HG02642 (cell line): ENCODE measurements at regions not wholly inside any gene's neighbourhood (a gene's known extent, or its start where the extent isn't known, plus 50 kb on each side); places are given as distances from the start of the nearest gene placed in this dataset.

Source experiments
- ATAC-seq: cut with Tn5 transposase; IDR thresholded peaks from one replicate; pipeline ENCODE4 v1.9.1; 2021; ENCODE audit warnings: mild to moderate bottlenecking; ENCODE audit not compliant: unreplicated experiment, poor library complexity

- no peak for ATAC-seq
These were observed 121.7 kb downstream of the ZNF664 start for GRCh38 chr12:124094733-124095132.

DNA sequence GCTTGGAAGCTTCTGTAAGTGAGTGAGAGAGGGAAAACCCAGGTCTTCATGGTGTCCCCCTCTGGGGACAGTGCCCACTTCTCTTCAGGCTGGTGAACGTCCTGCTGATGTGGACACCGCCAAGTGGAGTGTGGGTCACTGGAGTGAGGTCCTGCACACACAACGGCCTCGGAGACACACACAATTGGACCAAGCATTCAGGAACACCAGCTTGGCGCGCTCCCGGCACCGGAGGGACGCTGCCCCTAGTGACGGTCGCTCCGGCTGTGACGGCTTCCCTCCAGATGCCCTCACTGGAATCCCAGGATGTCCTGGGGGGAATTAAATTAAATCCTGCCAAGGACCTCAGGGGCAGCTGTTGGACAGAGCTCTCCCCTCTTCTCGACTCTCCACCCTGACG, 123.1 kb downstream of the ZNF664 start:
- no peak for ATAC-seq

DNA sequence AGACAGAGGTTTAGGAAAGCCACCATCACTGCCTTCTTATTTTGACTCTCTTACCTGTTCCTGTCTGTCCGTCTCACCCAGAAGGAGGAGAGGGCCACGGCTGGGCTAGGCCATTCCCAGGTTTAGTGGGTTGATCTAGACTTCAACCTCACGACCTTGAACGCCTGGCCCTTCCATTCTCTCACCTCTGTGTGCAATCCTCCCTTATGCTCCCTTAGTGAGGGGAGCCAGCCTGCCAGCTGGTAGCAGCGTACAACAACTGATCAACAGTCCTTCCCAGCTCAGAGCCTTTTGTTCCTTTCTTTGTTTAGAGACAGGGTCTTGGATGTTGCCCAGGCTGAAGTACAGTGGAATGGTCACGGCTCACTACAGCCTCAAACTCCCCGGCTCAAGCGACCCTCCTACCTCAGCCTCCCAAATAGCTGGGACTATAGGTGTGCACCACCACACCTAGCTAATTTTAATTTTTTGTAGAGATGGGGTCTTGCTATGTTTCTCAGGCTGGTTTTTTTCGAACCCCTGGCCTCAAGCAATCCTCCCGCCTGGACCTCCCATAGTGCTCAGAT, 123.9 kb downstream of the ZNF664 start:
- no peak for ATAC-seq

- ATAC-seq = no peak
These were observed 124.7 kb downstream of the ZNF664 start for GRCh38 chr12:124097701-124098100.

GRCh38 chr12:124098101-124098757, 125.2 kb downstream of the ZNF664 start:
- ATAC-seq = no peak

- no peak for ATAC-seq
These were observed 125.9 kb downstream of the ZNF664 start for GRCh38 chr12:124098887-124099286.

DNA sequence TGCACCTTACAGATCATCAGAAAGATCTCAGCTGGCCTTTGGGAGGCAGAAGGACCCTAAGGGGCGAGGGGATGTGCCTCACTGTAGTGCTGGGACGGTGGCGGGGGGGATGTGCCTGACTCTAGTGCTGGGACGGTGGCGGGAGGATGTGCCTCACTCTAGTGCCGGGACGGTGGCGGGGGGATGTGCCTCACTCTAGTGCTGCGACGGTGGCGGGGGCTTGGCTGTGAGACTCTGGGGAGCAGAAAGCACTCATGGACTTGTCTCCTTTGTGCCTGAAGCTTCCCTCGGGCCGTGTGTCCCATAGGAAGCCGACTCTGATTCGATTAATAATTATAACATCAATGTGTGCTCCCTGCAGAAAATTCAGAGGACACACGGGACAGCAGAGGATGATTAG, 126.6 kb downstream of the ZNF664 start:
- ATAC-seq = no peak

DNA sequence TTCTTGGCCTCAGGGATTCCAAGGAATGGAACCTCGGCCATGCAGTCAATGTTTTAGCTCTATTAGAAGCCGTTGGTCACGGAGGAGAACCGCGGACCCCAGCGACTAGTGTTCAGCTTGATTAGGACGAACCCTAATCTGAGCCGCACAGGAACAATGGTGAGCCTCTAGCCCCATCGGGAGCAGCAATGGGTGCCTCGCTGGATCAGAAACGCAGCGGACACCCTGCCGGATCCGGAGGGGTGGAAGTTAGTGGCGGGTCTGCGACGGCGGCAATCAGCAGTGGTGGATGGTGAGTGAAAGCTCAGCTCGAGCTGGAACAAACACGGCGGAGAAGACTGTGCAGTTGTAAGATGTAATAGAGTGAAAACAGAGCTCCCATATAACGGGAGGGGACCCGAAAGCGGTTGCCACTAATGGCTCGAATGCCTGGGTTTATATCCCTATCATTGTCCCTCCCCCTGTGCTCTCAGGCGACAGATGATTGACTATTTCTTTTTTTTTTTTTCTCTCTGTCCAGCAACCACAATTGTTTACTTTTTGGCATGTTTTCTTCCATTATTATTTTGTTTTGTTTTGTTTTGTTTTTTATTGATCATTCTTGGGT, 127.7 kb downstream of the ZNF664 start:
- no peak for ATAC-seq

GRCh38 chr12:124105546-124105945, 132.5 kb downstream of the ZNF664 start:
- ATAC-seq = no peak

GRCh38 chr12:124107351-124107750, 134.3 kb downstream of the ZNF664 start:
- ATAC-seq = no peak

DNA sequence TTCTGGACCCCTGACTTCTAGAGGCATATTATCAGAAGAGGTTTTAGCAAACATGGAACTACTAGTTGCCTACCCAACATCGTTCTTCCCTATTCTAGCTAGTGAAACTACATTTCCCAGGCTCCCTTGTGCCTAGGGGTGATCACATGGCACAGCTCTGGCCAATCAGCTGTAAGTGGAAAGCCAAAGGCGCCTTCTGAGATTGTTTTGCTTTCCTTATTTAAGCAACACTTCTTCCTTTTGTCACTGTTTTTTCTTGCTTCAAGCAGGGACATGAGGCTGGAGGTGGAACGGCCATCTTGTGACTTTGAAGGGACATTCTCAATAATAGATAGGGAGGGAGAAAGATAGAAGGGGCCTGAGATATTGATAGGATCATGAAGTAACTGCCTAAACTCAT, 136.7 kb downstream of the ZNF664 start:
- no peak for ATAC-seq

GRCh38 chr12:124110372-124110883, 137.4 kb downstream of the ZNF664 start:
- no peak for ATAC-seq

- ATAC-seq = no peak
These were observed 138.0 kb downstream of the ZNF664 start for GRCh38 chr12:124111006-124111405.

DNA sequence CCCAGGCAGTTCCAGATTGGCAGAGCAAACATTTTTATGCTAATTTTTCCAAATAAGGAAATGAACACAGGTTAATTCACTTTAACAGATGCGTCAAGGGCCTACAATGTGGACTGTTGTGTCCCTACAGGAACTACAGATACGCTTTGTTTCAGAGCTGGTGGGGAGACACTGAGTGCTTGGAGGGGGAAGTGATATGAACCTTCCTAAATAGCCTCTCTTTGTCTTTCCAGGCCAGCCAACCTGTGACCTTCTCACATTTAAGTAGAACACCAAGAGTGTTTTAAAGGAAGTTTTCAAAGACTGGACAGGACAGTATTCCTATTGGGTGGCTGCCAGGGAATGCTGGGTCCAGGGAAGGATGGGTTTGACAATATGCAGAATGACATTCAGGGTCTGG, 141.3 kb downstream of the ZNF664 start:
- ATAC-seq = no peak

DNA sequence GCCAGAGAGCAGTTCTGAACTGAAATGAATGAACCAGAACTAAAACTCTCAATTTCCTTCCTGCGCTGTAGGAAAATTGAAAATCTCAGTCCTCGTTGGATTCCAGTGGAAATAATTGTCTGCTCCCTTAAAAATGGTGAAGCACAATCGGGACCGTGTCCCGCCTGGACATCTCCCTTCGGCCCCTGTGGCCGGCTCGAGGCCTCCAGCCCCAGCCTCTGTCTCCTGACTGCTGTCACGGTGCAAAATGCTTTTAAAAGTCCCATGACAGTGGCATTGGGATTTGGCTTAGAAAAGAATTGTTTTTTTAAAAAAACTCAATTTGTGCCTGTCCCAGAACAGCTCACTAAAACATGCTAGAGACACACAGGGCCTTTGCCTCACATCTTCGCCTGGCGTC, 142.5 kb downstream of the ZNF664 start:
- no peak for ATAC-seq

- ATAC-seq = no peak
These were observed 143.1 kb downstream of the ZNF664 start for GRCh38 chr12:124115976-124116690.

DNA sequence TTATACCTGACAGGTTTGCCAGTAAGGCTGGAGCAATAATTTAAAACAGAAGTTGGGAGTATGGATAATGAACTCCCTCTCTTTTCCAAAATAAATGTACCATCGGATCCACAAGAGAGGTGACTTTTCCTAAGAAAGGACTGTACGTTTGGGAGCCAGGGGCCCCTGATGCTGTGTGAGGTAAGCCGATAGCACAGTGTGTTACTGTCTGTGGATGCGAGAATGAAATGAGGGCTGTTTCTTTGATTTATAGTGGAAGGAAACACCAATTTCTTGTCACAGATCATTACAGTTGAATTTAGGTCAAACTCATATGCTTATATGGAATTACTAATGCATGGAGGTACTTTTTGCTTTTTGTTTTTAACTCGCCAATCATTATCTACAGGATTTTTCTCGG, 147.7 kb downstream of the ZNF664 start:
- no peak for ATAC-seq

DNA sequence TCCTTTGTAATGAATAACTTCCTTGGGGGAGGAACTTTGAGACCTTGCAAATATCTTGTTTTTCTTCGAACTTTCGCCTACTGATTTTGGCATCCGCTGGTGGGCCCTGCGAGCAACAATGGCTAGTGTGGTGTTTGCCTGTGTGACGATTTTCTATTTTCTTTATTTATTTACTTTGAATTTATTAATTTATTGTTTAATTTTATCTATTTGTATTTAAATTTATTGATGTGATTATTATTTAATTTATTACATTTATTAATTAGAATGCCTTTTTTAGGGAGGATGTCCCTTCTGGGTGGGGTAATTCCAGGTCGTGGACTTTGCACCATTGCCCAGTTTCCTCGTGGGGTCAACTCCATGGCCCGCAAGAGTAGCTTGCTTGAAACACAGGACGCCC, 149.7 kb downstream of the ZNF664 start:
- no peak for ATAC-seq

GRCh38 chr12:124123296-124124000, 150.4 kb downstream of the ZNF664 start:
- ATAC-seq = no peak

DNA sequence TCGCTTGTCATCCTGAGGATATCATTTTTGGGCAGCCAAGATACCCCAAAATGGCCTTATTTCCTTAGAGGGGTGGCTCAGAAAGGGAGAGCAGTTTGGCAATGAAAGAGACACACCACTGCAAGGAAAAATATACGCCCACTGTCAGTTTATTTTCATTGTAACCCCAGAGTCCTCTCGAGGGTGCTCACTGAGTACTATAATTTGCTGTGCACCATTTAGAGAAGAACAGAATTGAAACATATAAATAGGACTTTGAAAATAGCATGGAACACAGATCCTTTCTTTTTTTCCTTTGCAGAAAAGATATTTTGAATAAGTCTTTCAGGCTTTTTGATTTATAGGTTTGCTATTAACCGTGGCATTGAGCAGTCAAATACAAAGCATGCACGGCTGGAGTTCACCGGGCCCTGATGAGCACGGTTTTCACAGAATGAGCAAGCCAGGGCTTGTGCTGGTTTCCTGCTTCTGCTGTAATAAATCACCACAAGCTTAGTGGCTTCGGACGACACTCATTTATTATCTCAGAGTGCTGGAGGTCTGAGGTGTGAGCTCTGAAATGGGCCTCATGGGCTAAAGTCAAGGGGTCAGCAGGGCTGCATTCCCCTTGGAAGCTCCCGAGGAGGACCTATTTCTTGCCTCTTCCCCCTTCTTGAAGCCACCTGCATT, 152.3 kb downstream of the ZNF664 start:
- peak; percentile 76 for ATAC-seq
